Esophagus squamous epithelium (tissue), 5 donors: ENCODE measurements at regions not wholly inside any gene's neighbourhood (a gene's known extent, or its start where the extent isn't known, plus 50 kb on each side); places are given as distances from the start of the nearest gene placed in this dataset.
A peak's percentile ranks its signal among the peaks of the same experiment; 100 is the strongest.

ENCODE experiments used
- DNase-seq: peaks from one replicate; lab custom pipeline; 2025; lab: John Stamatoyannopoulos, UW
- H3K27ac ChIP-seq, 4 donors: fragments of 200-600 bp; sonication (generic); one replicate each; pipeline ENCODE4 v1.5.1; 2016 to 2019; ENCODE audit warnings: mild to moderate bottlenecking in 1 of 4
- H3K27me3 ChIP-seq, 4 donors: fragments of 200-600 bp; sonication (generic); 1 replicate in 3 of 4; 2 replicates in 1 of 4; pipeline versions ENCODE4 v1.5.1 to v1.6.0; 2017 to 2021; ENCODE audit warnings: antibody characterized with exemption in 1 of 4
- H3K36me3 ChIP-seq, 3 donors: fragments of 200-600 bp; sonication (generic); one replicate each; pipeline ENCODE4 v1.5.1; 2016 to 2019
- H3K4me1 ChIP-seq, 3 donors: fragments of 200-600 bp; sonication (generic); one replicate each; pipeline ENCODE4 v1.5.1; 2017 to 2019
- H3K4me3 ChIP-seq, 4 donors: fragments of 200-600 bp; sonication (generic); 1 replicate in 3 of 4; 2 replicates in 1 of 4; pipeline ENCODE4 v1.5.1; 2016 to 2019; ENCODE audit warnings: mild to moderate bottlenecking in 2 of 4, moderate library complexity in 1 of 4
- H3K9me3 ChIP-seq, 3 donors: fragments of 200-600 bp; sonication (generic); one replicate each; pipeline ENCODE4 v1.5.1; 2016 to 2019
- POLR2A ChIP-seq, 4 donors: fragments of 450-650 bp; IDR thresholded peaks; one replicate each; pipeline ENCODE4 v1.6.1; 2017; ENCODE audit warnings: antibody characterized with exemption in 4 of 4, mild to moderate bottlenecking in 4 of 4, moderate library complexity in 3 of 4
- WGBS, 2 donors: methylation state at CpG; one replicate each; pipeline ENCODE4 v1.1.5; 2018; 5-methylcytosine and 5-hydroxymethylcytosine counted together
- intact Hi-C: fragments of 100-400 bp; cut with DNase I; formaldehyde crosslinking; loops from one replicate; pipeline ENCODE4 v1.15.0; 2022
- TF ChIP-seq, protein P1 (sequence below), 6 experiments: fragments of 450-650 bp in 4 of 6; fragments of 200-600 bp in 2 of 6; sonication (generic) in 2 of 6; IDR thresholded peaks; one replicate each; pipeline ENCODE4 v1.5.1; 2016 to 2019; ENCODE audit warnings: antibody characterized with exemption in 6 of 6, mild to moderate bottlenecking in 4 of 6, moderate library complexity in 4 of 6
- donor health status: DM: yes; HTN: yes; CAD: no.

DNA sequence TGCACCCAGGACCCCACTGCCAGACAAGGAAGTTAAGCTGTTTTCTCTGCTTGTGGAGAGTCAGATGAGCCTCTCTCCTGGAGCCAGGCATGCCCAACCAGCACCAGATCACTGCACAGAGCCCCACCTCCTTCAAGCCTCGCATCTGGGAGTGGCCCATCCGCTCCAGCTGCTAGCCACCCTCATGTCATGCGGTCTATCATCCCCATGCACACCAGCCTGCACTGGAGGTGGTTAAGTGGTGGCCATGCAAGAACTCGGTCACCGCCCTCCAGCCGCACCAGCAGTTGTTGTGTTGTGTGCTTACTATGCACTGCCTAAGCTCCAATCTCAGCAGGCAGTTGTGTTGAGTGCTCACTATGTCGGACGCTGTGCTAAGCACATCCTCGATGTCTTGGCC, 177.9 kb upstream of the SLC14A2 start:
- H3K9me3 ChIP-seq, result no peaks in the 10 kb centered on the region
- intact Hi-C loops, result no loop called here
- DNase-seq, result no peak
- no peak overlapping the region for H3K4me3 ChIP-seq
- no peak overlapping the region for H3K27ac ChIP-seq
- no peaks in the 10 kb centered on the region for H3K27me3 ChIP-seq
- TF ChIP-seq, protein P1, sequence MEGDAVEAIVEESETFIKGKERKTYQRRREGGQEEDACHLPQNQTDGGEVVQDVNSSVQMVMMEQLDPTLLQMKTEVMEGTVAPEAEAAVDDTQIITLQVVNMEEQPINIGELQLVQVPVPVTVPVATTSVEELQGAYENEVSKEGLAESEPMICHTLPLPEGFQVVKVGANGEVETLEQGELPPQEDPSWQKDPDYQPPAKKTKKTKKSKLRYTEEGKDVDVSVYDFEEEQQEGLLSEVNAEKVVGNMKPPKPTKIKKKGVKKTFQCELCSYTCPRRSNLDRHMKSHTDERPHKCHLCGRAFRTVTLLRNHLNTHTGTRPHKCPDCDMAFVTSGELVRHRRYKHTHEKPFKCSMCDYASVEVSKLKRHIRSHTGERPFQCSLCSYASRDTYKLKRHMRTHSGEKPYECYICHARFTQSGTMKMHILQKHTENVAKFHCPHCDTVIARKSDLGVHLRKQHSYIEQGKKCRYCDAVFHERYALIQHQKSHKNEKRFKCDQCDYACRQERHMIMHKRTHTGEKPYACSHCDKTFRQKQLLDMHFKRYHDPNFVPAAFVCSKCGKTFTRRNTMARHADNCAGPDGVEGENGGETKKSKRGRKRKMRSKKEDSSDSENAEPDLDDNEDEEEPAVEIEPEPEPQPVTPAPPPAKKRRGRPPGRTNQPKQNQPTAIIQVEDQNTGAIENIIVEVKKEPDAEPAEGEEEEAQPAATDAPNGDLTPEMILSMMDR (IDR thresholded peaks at IDR 0.05), result no peak
- TF ChIP-seq POLR2A (IDR thresholded peaks at IDR 0.05), result no peak
- H3K36me3 ChIP-seq, result no peaks in the 10 kb centered on the region
- peaks cover 0 to 13% (median 0%) of the 10 kb centered on the region in 3 donors for H3K4me1 ChIP-seq
- 95 to 96% methylated on average over 7 to 9 of the region's 9 CpGs for WGBS, 2 donors

DNA sequence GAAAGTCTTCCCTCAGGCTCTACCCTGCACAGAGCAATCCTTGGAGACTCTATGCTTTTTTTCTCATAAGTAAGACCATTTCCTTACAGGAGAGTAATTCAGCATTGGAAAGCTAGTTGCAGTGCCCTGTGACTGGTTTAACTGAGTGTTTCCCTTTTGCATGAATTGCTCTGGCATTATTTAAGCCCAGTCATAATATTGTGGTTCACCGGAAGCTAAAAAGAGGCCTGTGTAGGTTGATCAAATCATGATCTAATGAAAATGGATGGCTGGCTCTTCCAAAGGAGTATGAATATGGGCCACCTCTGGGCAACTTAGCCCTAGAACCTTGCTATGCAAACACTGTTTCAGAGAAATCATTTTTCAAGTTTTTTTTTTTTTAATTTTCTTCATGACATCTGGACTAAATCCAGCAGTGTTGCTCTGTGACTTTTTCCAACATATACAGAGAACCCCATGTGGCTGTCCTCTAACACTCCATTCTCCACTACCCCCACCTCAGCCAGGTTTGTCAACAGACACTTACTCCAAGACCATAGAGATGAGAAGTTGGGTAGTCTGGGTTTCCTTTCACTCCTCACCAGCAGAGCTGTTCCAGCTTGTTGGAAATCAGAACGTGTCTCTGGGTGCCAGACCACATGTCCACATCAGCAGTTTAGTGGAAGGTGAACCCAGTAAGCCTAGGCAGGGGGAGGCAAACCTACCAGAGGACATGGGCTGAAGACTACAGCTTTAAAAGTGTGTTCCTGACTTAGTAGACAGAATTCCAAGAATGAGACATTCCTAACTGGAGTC, 175.2 kb upstream of the SLC14A2 start:
- TF ChIP-seq POLR2A (IDR thresholded peaks at IDR 0.05), result no peak
- TF ChIP-seq, protein P1 (IDR thresholded peaks at IDR 0.05), result no peak
- Histone ChIP-seq H3K4me1 (peaks cover 0 to 13% (median 0%) of the 10 kb centered on the region in 3 donors), H3K9me3 (no peaks in the 10 kb centered on the region), H3K4me3 (no peak overlapping the region), H3K27me3 (no peaks in the 10 kb centered on the region), H3K27ac (no peak overlapping the region), H3K36me3 (no peaks in the 10 kb centered on the region)
- intact Hi-C loops, result no loop called here
- WGBS, 2 donors, result 56 to 58% methylated on average over 1 to 2 of the region's 2 CpGs
- DNase-seq, result no peak

DNA sequence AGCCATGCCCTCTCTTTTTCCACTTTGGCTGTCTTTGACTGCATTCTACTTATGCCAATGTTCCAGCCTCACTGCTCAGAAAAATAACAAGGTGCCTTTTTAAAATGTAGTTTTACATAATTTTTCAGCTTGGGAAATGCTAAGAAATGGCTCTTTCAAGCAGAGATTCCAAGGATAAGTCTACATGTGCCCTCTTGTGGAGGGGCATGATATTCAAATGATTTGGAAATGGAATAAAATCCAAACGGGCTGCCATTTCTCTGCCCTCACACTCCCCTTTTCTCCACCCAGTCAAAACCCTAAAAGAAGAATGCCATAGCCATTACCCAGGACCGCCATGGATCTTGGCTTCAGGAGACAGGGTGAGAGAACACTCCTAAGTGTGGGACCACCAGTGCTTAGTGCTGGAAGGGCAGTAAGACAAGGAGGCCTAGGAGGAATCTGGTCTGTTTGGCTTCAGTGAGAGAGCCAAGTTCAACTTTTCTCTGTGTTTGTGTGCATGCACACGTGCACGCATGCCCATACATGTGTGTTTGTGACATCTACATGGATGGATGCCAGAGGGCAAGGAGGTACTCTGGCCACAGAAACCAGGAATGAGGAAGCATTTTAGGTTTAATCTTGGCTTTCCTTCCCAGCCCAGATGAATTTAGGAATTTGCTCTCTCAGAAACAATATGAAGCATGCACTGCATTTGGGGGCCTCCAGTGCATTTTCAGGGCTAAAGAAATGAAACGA, 174.0 kb upstream of the SLC14A2 start:
- intact Hi-C loops, result no loop called here
- TF ChIP-seq, protein P1 (IDR thresholded peaks at IDR 0.05), result peak in 2 of 6 experiments; percentile 13 to 40
- no peak for TF ChIP-seq POLR2A (IDR thresholded peaks at IDR 0.05)
- no peaks in the 10 kb centered on the region for H3K9me3 ChIP-seq
- no peaks in the 10 kb centered on the region for H3K36me3 ChIP-seq
- H3K4me3 ChIP-seq, result no peak overlapping the region
- WGBS, 2 donors, result 56 to 70% methylated on average over 5 of the region's 5 CpGs
- peaks cover 0 to 13% (median 0%) of the 10 kb centered on the region in 3 donors for H3K4me1 ChIP-seq
- no peak for DNase-seq
- no peaks in the 10 kb centered on the region for H3K27me3 ChIP-seq
- no peak overlapping the region for H3K27ac ChIP-seq

DNA sequence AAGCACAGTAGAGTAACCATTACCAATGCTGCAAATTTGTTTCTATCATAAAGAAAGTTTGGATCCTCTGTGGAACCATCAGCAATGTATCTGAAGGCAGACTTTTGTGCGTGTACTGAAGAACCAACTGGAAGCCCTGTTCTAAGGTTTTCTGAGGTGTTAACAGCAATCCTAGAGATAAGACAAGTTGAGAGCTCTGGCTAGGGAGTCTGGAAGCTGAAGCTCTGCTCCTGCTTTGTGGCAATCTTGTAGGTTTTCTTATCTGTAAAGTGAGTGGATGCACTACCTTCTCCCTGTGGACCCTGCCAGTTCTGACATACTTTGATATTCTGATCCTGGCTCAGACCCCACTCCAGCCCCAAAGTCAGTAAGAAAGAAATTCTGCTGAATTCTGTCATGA, 171.2 kb upstream of the SLC14A2 start:
- H3K4me3 ChIP-seq, result no peak overlapping the region
- 100% methylated on average over 1 of the region's 1 CpG for WGBS, 2 donors
- H3K36me3 ChIP-seq, result no peaks in the 10 kb centered on the region
- no peaks in the 10 kb centered on the region for H3K27me3 ChIP-seq
- DNase-seq, result no peak
- intact Hi-C loops, result no loop called here
- TF ChIP-seq, protein P1 (IDR thresholded peaks at IDR 0.05), result no peak
- no peak for TF ChIP-seq POLR2A (IDR thresholded peaks at IDR 0.05)
- no peaks in the 10 kb centered on the region for H3K9me3 ChIP-seq
- H3K27ac ChIP-seq, result no peak overlapping the region
- peaks cover 0 to 20% (median 0%) of the 10 kb centered on the region in 3 donors for H3K4me1 ChIP-seq
